ENCODE measurements at regions not wholly inside any gene's neighbourhood (a gene's known extent, or its start where the extent isn't known, plus 50 kb on each side); places are given as distances from the start of the nearest gene placed in this dataset.

GRCh38 chr1:113246929-113247328 is 143.4 kb upstream of the MAGI3 start (continued):
- TF ChIP-seq ZNF512 (CRISPR knock-in tag; IDR thresholded peaks at IDR 0.05; ENCODE audit: borderline replicate concordance) (no peak), TEAD1 (CRISPR knock-in tag; IDR thresholded peaks at IDR 0.05) (no peak), ZNF138 (CRISPR knock-in tag; conservative IDR thresholded peaks at IDR 0.05) (no peak), MYBL2 (CRISPR knock-in tag; IDR thresholded peaks at IDR 0.05) (no peak), NR2C2 (CRISPR knock-in tag; IDR thresholded peaks at IDR 0.05) (no peak)

- no peaks in the 10 kb centered on the region for H3K36me3 Mint-ChIP-seq
- POLR2A ChIA-PET = no interaction called here
These were observed 143.0 kb upstream of the MAGI3 start for GRCh38 chr1:113247355-113247754.

GRCh38 chr1:113247782-113248181 is 142.5 kb upstream of the MAGI3 start:
- H3K9me3 Mint-ChIP-seq = no peaks in the 10 kb centered on the region
- CTCF ChIA-PET = interaction anchor here (1.0 to 1.3 kb wide), 2 partner anchors 28 to 108 kb away, joined by 3 to 5 read pairs; no protein-coding TSS in a partner anchor
- DNase-seq (ENCODE audit: low spot score) (no peak), ATAC-seq (no peak)
- no peaks in the 10 kb centered on the region for H3K27me3 Mint-ChIP-seq (ENCODE audit: low read depth)
- TF ChIP-seq, protein P1, sequence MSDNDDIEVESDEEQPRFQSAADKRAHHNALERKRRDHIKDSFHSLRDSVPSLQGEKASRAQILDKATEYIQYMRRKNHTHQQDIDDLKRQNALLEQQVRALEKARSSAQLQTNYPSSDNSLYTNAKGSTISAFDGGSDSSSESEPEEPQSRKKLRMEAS (CRISPR knock-in tag; IDR thresholded peaks at IDR 0.05) = no peak
- TF ChIP-seq IRF2 (CRISPR knock-in tag; IDR thresholded peaks at IDR 0.05; ENCODE audit: borderline replicate concordance, low read depth) (no peak), JUN (CRISPR knock-in tag; IDR thresholded peaks at IDR 0.05) (no peak), NR1H2 (CRISPR knock-in tag; IDR thresholded peaks at IDR 0.05) (no peak), ZNF671 (CRISPR knock-in tag; IDR thresholded peaks at IDR 0.05) (no peak), USF2 (CRISPR knock-in tag; IDR thresholded peaks at IDR 0.05) (no peak), PRRX2 (CRISPR knock-in tag; IDR thresholded peaks at IDR 0.05) (no peak), NFATC4 (CRISPR knock-in tag; IDR thresholded peaks at IDR 0.05) (no peak), SP1 (CRISPR knock-in tag; conservative IDR thresholded peaks at IDR 0.05) (no peak), STAT6 (CRISPR knock-in tag; conservative IDR thresholded peaks at IDR 0.05; ENCODE audit: low read depth) (no peak), PREB (CRISPR knock-in tag; IDR thresholded peaks at IDR 0.05; ENCODE audit: borderline replicate concordance) (no peak), NFYB (CRISPR knock-in tag; conservative IDR thresholded peaks at IDR 0.05; ENCODE audit: low read depth) (no peak), CBFB (CRISPR knock-in tag; IDR thresholded peaks at IDR 0.05; ENCODE audit: low read depth) (no peak), NR2C2 (CRISPR knock-in tag; IDR thresholded peaks at IDR 0.05) (no peak), NR3C1 (CRISPR knock-in tag; conservative IDR thresholded peaks at IDR 0.05; ENCODE audit: low read depth) (no peak)
- TF ChIP-seq, protein P2, sequence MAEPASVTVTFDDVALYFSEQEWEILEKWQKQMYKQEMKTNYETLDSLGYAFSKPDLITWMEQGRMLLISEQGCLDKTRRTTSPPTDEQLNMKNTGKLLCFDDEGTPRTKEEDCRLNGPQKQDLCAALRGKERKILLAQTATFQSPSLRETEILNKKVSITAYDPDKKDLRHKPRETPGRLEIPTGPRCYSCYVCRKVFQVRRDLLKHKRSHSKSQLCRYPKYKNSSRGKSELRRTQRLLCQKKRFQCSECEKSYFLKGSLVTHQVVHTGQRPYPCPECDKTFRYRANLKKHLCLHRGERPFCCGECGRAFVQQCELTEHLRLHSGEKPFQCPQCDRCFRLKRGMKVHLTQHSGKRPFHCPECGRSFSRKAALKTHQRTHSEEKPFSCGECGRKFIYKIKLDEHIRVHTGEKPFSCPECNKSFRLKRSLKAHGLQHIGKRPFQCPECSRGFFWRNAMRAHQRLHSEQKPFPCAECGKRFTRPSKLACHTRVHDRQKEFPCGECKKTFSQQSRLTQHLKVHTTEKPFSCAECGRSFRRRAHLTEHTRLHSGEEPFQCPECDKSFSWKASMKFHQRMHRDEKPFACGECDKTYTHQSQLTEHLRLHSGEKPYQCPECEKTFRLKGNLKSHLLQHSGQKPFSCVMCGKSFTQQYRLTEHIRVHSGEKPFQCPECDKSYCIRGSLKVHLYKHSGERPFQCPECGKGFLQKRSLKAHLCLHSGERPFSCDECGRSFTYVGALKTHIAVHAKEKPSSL (CRISPR knock-in tag; conservative IDR thresholded peaks at IDR 0.05) = no peak
- TF ChIP-seq, protein P3, sequence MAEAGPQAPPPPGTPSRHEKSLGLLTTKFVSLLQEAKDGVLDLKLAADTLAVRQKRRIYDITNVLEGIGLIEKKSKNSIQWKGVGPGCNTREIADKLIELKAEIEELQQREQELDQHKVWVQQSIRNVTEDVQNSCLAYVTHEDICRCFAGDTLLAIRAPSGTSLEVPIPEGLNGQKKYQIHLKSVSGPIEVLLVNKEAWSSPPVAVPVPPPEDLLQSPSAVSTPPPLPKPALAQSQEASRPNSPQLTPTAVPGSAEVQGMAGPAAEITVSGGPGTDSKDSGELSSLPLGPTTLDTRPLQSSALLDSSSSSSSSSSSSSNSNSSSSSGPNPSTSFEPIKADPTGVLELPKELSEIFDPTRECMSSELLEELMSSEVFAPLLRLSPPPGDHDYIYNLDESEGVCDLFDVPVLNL (CRISPR knock-in tag; IDR thresholded peaks at IDR 0.05; ENCODE audit: borderline replicate concordance, low read depth) = no peak
- TF ChIP-seq, protein P4, sequence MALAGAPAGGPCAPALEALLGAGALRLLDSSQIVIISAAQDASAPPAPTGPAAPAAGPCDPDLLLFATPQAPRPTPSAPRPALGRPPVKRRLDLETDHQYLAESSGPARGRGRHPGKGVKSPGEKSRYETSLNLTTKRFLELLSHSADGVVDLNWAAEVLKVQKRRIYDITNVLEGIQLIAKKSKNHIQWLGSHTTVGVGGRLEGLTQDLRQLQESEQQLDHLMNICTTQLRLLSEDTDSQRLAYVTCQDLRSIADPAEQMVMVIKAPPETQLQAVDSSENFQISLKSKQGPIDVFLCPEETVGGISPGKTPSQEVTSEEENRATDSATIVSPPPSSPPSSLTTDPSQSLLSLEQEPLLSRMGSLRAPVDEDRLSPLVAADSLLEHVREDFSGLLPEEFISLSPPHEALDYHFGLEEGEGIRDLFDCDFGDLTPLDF (CRISPR knock-in tag; IDR thresholded peaks at IDR 0.05) = no peak
- no peaks in the 10 kb centered on the region for H3K36me3 Mint-ChIP-seq
- POLR2A ChIA-PET = no interaction called here
- H3K4me3 Mint-ChIP-seq = no peak overlapping the region
- H3K4me1 Mint-ChIP-seq = peaks cover 16% of the 10 kb centered on the region
- H3K27ac Mint-ChIP-seq = no peak overlapping the region

More at GRCh38 chr1:113247355-113247754, 143.0 kb upstream of the MAGI3 start:
- TF ChIP-seq CBFB (CRISPR knock-in tag; IDR thresholded peaks at IDR 0.05; ENCODE audit: low read depth) (no peak), KAT7 (CRISPR knock-in tag; IDR thresholded peaks at IDR 0.05; ENCODE audit: borderline replicate concordance) (no peak)
- CTCF ChIA-PET = interaction anchor here (1.0 to 1.3 kb wide), 2 partner anchors 28 to 107 kb away, joined by 3 to 5 read pairs; no protein-coding TSS in a partner anchor
- H3K9me3 Mint-ChIP-seq = no peaks in the 10 kb centered on the region
- no peak overlapping the region for H3K4me3 Mint-ChIP-seq
- H3K27ac Mint-ChIP-seq = no peak overlapping the region
- H3K4me1 Mint-ChIP-seq = peaks cover 16% of the 10 kb centered on the region
- no peak for DNase-seq (ENCODE audit: low spot score)
- H3K27me3 Mint-ChIP-seq (ENCODE audit: low read depth) = no peaks in the 10 kb centered on the region
- no peak for ATAC-seq

Measured in WTC11 (cell line).